DOHH2 (cell line): ENCODE measurements at regions not wholly inside any gene's neighbourhood (a gene's known extent, or its start where the extent isn't known, plus 50 kb on each side); places are given as distances from the start of the nearest gene placed in this dataset.

Experiments used
- H3F3A ChIP-seq: fragments of 200-600 bp; sonication (generic), shearing (Covaris generic); 2 replicates; pipeline ENCODE4 v1.6.0; 2016; ENCODE audit warnings: antibody characterized with exemption, mild to moderate bottlenecking; ENCODE audit not compliant: control insufficient read depth, insufficient read depth
- H3K27ac ChIP-seq: fragments of 200-600 bp; sonication (generic); 2 replicates; pipeline ENCODE4 v1.5.1; 2014; ENCODE audit warnings: low read depth, mild to moderate bottlenecking, low read length, moderate library complexity
- H3K27me3 ChIP-seq: fragments of 200-600 bp; sonication (generic); 2 replicates; pipeline ENCODE4 v1.6.1; 2014; ENCODE audit warnings: mild to moderate bottlenecking, low read length, mixed read lengths; ENCODE audit not compliant: control insufficient read depth
- H3K36me3 ChIP-seq: fragments of 200-600 bp; sonication (generic); 2 replicates; pipeline ENCODE4 v1.6.1; 2014; ENCODE audit warnings: mild to moderate bottlenecking, low read length, moderate library complexity, mixed read lengths; ENCODE audit not compliant: control insufficient read depth
- H3K4me1 ChIP-seq: fragments of 200-600 bp; sonication (generic); 2 replicates; pipeline ENCODE4 v1.6.1; 2014; ENCODE audit warnings: mild to moderate bottlenecking, low read length, mixed read lengths; ENCODE audit not compliant: control insufficient read depth
- H3K4me2 ChIP-seq: fragments of 200-600 bp; sonication (generic); 2 replicates; pipeline ENCODE4 v1.6.0; 2014; ENCODE audit warnings: mild to moderate bottlenecking, low read length, moderate library complexity
- H3K4me3 ChIP-seq: fragments of 200-600 bp; sonication (generic); 2 replicates; pipeline ENCODE4 v1.5.1; 2014; ENCODE audit warnings: mild to moderate bottlenecking, low read length, mixed read lengths
- H3K79me2 ChIP-seq: fragments of 200-600 bp; sonication (generic); 2 replicates; pipeline ENCODE4 v1.6.1; 2014; ENCODE audit warnings: mild to moderate bottlenecking, low read length, mixed read lengths; ENCODE audit not compliant: control insufficient read depth
- H3K9me2 ChIP-seq: fragments of 200-600 bp; sonication (generic); replicated peaks from 2 replicates; pipeline ENCODE4 v1.6.1; 2014; ENCODE audit warnings: mild to moderate bottlenecking, low read length, mixed read lengths; ENCODE audit not compliant: control insufficient read depth
- H3K9me3 ChIP-seq: fragments of 200-600 bp; sonication (generic); 2 replicates; pipeline ENCODE4 v1.6.1; 2014; ENCODE audit warnings: antibody characterized with exemption, low read length, mixed read lengths; ENCODE audit not compliant: control insufficient read depth, insufficient read depth
- H4K20me1 ChIP-seq: fragments of 200-600 bp; sonication (generic); 2 replicates; pipeline ENCODE4 v1.6.0; 2014; ENCODE audit warnings: low read depth, mild to moderate bottlenecking, antibody characterized with exemption, low read length, moderate library complexity; ENCODE audit not compliant: control insufficient read depth, insufficient read depth
- CTCF ChIP-seq: fragments of 200-600 bp; sonication (generic); IDR thresholded peaks from one replicate; pipeline ENCODE4 v1.5.1; 2014; ENCODE audit warnings: antibody characterized with exemption, mild to moderate bottlenecking, low read depth, low read length; ENCODE audit not compliant: poor library complexity, severe bottlenecking
- EZH2phosphoT487 ChIP-seq: fragments of 200-600 bp; sonication (generic); IDR thresholded peaks from 2 replicates; pipeline ENCODE4 v1.6.1; 2017; ENCODE audit warnings: borderline replicate concordance, mild to moderate bottlenecking, antibody characterized with exemption, low read length, moderate library complexity, mixed read lengths

GRCh38 chr18:53946594-53946993 is 277.9 kb downstream of the MBD2 start:
- H3K4me3 ChIP-seq, result no peak overlapping the region
- no peaks in the 10 kb centered on the region for H3K36me3 ChIP-seq
- H3K4me2 ChIP-seq, result no peak overlapping the region
- H3K27ac ChIP-seq, result no peak overlapping the region
- H3K27me3 ChIP-seq, result no peaks in the 10 kb centered on the region
- no peaks in the 10 kb centered on the region for H3K4me1 ChIP-seq
- TF ChIP-seq EZH2phosphoT487 (no peak), CTCF (no peak)
- no peaks in the 10 kb centered on the region for H3K79me2 ChIP-seq
- H3K9me3 ChIP-seq, result peaks cover 13% of the 10 kb centered on the region; the same call in 1 of the 2 replicates
- no peaks in the 10 kb centered on the region for H3K9me2 ChIP-seq
- no peaks in the 10 kb centered on the region for H3F3A ChIP-seq
- H4K20me1 ChIP-seq, result no peaks in the 10 kb centered on the region

- Histone ChIP-seq H3K79me2 (no peaks in the 10 kb centered on the region), H3K27ac (no peak overlapping the region), H3F3A (no peaks in the 10 kb centered on the region), H3K9me3 (peaks cover 13% of the 10 kb centered on the region; the same call in 1 of the 2 replicates), H3K4me2 (no peak overlapping the region), H4K20me1 (no peaks in the 10 kb centered on the region), H3K9me2 (no peaks in the 10 kb centered on the region), H3K36me3 (no peaks in the 10 kb centered on the region), H3K4me3 (no peak overlapping the region), H3K27me3 (no peaks in the 10 kb centered on the region), H3K4me1 (no peaks in the 10 kb centered on the region)
- TF ChIP-seq CTCF (no peak), EZH2phosphoT487 (no peak)
Measured at GRCh38 chr18:53944721-53945120, 279.7 kb downstream of the MBD2 start.

GRCh38 chr18:53943326-53943860 is 281.1 kb downstream of the MBD2 start:
- Histone ChIP-seq H3K79me2 (no peaks in the 10 kb centered on the region), H3K4me2 (no peak overlapping the region)

More at GRCh38 chr18:53943326-53943860, 281.1 kb downstream of the MBD2 start:
- Histone ChIP-seq H3K9me2 (no peaks in the 10 kb centered on the region), H3K4me3 (no peak overlapping the region), H3K27ac (no peak overlapping the region), H3K4me1 (no peaks in the 10 kb centered on the region), H4K20me1 (no peaks in the 10 kb centered on the region), H3K36me3 (no peaks in the 10 kb centered on the region), H3K9me3 (peaks cover 13% of the 10 kb centered on the region; the same call in 1 of the 2 replicates), H3F3A (no peaks in the 10 kb centered on the region), H3K27me3 (no peaks in the 10 kb centered on the region)
- TF ChIP-seq EZH2phosphoT487, result no peak
- no peak for TF ChIP-seq CTCF
